NB4 (cell line): ENCODE measurements at regions not wholly inside any gene's neighbourhood (a gene's known extent, or its start where the extent isn't known, plus 50 kb on each side); places are given as distances from the start of the nearest gene placed in this dataset.

Source experiments
- DNase-seq: peaks from one replicate; pipeline ENCODE4 v3.0.0; 2010; ENCODE audit warnings: low read depth
- H3K4me3 ChIP-seq: one replicate; pipeline ENCODE4 v1.5.1; 2011; ENCODE audit warnings: mild to moderate bottlenecking, low read depth, low read length, moderate library complexity
- CTCF ChIP-seq: IDR thresholded peaks from one replicate; pipeline ENCODE4 v1.5.1; 2012; ENCODE audit warnings: low read depth, low read length
- MAX ChIP-seq: IDR thresholded peaks from 2 replicates; pipeline ENCODE4 v1.6.1; 2011; ENCODE audit warnings: low read depth, low read length
- MYC ChIP-seq: IDR thresholded peaks from 2 replicates; pipeline ENCODE4 v1.6.1; 2011; ENCODE audit warnings: low read depth, low read length
- POLR2A ChIP-seq: IDR thresholded peaks from 2 replicates; pipeline ENCODE4 v1.6.1; 2011; ENCODE audit warnings: mild to moderate bottlenecking; ENCODE audit not compliant: insufficient read length; ENCODE audit errors: extremely low read depth

- DNase-seq: no peak
- TF ChIP-seq MYC: no peak
- TF ChIP-seq CTCF: no peak
- no peak for TF ChIP-seq MAX
- H3K4me3 ChIP-seq: no peak overlapping the region
Observed at GRCh38 chr9:81871695-81872094, 56.5 kb upstream of the SPATA31D4 start.

- no peak for TF ChIP-seq POLR2A
- TF ChIP-seq MYC: no peak
- TF ChIP-seq MAX: no peak
- no peak for TF ChIP-seq CTCF
- DNase-seq: no peak
- no peak overlapping the region for H3K4me3 ChIP-seq
Observed at GRCh38 chr9:81874250-81874649, 54.0 kb upstream of the SPATA31D4 start.

- no peak for DNase-seq
- TF ChIP-seq CTCF (no peak), MYC (no peak), POLR2A (no peak)
- H3K4me3 ChIP-seq: no peak overlapping the region
Observed at GRCh38 chr9:81874931-81875330, 53.3 kb upstream of the SPATA31D4 start.

GRCh38 chr9:81877047-81877446 is 51.2 kb upstream of the SPATA31D4 start:
- no peak overlapping the region for H3K4me3 ChIP-seq
- no peak for DNase-seq
- TF ChIP-seq POLR2A (no peak), MAX (no peak), MYC (no peak), CTCF (no peak)
